ENCODE measurements at regions not wholly inside any gene's neighbourhood (a gene's known extent, or its start where the extent isn't known, plus 50 kb on each side); places are given as distances from the start of the nearest gene placed in this dataset.

- Histone ChIP-seq H3K9me3 (no peaks in the 10 kb centered on the region), H3K27me3 (no peaks in the 10 kb centered on the region), H3K4me3 (no peak overlapping the region), H3K4me1 (no peaks in the 10 kb centered on the region), H3K27ac (no peak overlapping the region), H3K36me3 (no peaks in the 10 kb centered on the region)
- TF ChIP-seq POLR2A (IDR thresholded peaks at IDR 0.05) (no peak), EP300 (IDR thresholded peaks at IDR 0.05) (no peak)
- TF ChIP-seq, protein P1, sequence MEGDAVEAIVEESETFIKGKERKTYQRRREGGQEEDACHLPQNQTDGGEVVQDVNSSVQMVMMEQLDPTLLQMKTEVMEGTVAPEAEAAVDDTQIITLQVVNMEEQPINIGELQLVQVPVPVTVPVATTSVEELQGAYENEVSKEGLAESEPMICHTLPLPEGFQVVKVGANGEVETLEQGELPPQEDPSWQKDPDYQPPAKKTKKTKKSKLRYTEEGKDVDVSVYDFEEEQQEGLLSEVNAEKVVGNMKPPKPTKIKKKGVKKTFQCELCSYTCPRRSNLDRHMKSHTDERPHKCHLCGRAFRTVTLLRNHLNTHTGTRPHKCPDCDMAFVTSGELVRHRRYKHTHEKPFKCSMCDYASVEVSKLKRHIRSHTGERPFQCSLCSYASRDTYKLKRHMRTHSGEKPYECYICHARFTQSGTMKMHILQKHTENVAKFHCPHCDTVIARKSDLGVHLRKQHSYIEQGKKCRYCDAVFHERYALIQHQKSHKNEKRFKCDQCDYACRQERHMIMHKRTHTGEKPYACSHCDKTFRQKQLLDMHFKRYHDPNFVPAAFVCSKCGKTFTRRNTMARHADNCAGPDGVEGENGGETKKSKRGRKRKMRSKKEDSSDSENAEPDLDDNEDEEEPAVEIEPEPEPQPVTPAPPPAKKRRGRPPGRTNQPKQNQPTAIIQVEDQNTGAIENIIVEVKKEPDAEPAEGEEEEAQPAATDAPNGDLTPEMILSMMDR (IDR thresholded peaks at IDR 0.05): no peak
- DNase-seq (ENCODE audit: low spot score in 2 of 2): no peak
Observed at GRCh38 chr4:79747252-79747651, 325.8 kb downstream of the ANTXR2 start.

DNA sequence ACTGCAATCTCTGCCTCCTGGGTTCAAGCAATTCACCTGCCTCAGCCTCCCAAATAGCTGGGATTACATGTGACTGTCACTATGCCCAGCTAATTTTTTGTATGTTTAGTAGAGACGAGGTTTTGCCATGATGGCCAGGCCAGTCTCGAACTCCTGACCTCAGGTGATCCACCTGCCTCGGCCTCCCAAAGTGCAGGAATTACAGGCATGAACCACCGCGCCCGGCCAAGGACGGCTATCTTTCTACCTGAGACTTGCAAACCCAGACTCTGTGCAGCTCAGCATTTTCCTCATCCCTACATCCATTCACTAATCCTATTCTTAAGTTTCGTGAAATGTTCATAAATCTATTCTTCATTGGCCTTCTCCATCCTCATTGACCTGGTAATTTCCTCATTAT is 330.0 kb downstream of the ANTXR2 start:
- Histone ChIP-seq H3K36me3 (no peaks in the 10 kb centered on the region), H3K27ac (no peak overlapping the region), H3K9me3 (no peaks in the 10 kb centered on the region), H3K27me3 (no peaks in the 10 kb centered on the region), H3K4me3 (no peak overlapping the region), H3K4me1 (no peaks in the 10 kb centered on the region)
- TF ChIP-seq, protein P1 (IDR thresholded peaks at IDR 0.05): no peak
- TF ChIP-seq EP300 (IDR thresholded peaks at IDR 0.05): no peak
- TF ChIP-seq POLR2A (IDR thresholded peaks at IDR 0.05): no peak
- no peak for DNase-seq (ENCODE audit: low spot score in 2 of 2)
- WGBS, 2 donors: 92 to 96% methylated on average over 8 of the region's 8 CpGs

DNA sequence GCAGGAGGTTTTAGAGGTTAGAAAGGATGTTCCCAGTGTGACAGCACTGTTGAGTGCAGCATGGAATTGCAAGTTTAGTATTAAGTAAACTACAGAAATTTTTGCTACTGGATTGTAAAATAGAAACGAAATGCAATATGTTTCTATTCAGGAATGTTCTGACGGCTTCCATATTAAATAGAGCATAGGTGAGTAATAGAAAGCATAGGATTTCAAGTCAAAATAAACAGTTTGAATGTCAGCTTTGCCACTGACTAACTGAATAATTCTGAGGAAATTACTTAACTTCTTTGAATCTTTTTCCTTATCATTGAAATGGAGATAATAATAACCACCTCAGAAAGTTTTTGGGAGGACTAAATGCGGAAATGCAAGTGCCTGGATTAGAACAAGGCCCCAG is 331.9 kb upstream of the GK2 start:
- no peak for TF ChIP-seq EP300 (IDR thresholded peaks at IDR 0.05)
- no peak for TF ChIP-seq POLR2A (IDR thresholded peaks at IDR 0.05)
- TF ChIP-seq, protein P1 (IDR thresholded peaks at IDR 0.05): no peak
- no peaks in the 10 kb centered on the region for H3K4me1 ChIP-seq
- no peaks in the 10 kb centered on the region for H3K27me3 ChIP-seq
- H3K36me3 ChIP-seq: no peaks in the 10 kb centered on the region
- no peak for DNase-seq (ENCODE audit: low spot score in 2 of 2)
- 82 to 83% methylated on average over 3 of the region's 3 CpGs for WGBS, 2 donors
- H3K4me3 ChIP-seq: no peak overlapping the region
- no peaks in the 10 kb centered on the region for H3K9me3 ChIP-seq
- H3K27ac ChIP-seq: no peak overlapping the region

- Histone ChIP-seq H3K4me1 (no peaks in the 10 kb centered on the region), H3K27me3 (no peaks in the 10 kb centered on the region), H3K9me3 (no peaks in the 10 kb centered on the region), H3K4me3 (no peak overlapping the region), H3K27ac (no peak overlapping the region), H3K36me3 (no peaks in the 10 kb centered on the region)
- TF ChIP-seq, protein P1 (IDR thresholded peaks at IDR 0.05): no peak
- no peak for TF ChIP-seq POLR2A (IDR thresholded peaks at IDR 0.05)
- no peak for TF ChIP-seq EP300 (IDR thresholded peaks at IDR 0.05)
- WGBS, 2 donors: 84 to 86% methylated on average over 14 to 15 of the region's 15 CpGs
- no peak for DNase-seq (ENCODE audit: low spot score in 2 of 2)
Observed at GRCh38 chr4:79723507-79723906, 315.5 kb upstream of the GK2 start.

GRCh38 chr4:79700356-79700755 is 292.3 kb upstream of the GK2 start:
- TF ChIP-seq POLR2A (IDR thresholded peaks at IDR 0.05): no peak
- TF ChIP-seq, protein P1 (IDR thresholded peaks at IDR 0.05): no peak
- no peak for TF ChIP-seq EP300 (IDR thresholded peaks at IDR 0.05)
- no peak overlapping the region for H3K4me3 ChIP-seq
- H3K36me3 ChIP-seq: no peaks in the 10 kb centered on the region
- H3K4me1 ChIP-seq: no peaks in the 10 kb centered on the region
- DNase-seq (ENCODE audit: low spot score in 2 of 2): no peak
- H3K27me3 ChIP-seq: no peaks in the 10 kb centered on the region
- H3K27ac ChIP-seq: no peak overlapping the region
- no peaks in the 10 kb centered on the region for H3K9me3 ChIP-seq

Data from tibial nerve (tissue), 4 donors.